Ishikawa (cell line): ENCODE measurements at regions not wholly inside any gene's neighbourhood (a gene's known extent, or its start where the extent isn't known, plus 50 kb on each side); places are given as distances from the start of the nearest gene placed in this dataset.

ENCODE experiments used
- CREB1 ChIP-seq: IDR thresholded peaks from 2 replicates; pipeline ENCODE4 v1.6.1; 2012; ENCODE audit warnings: low read depth
- EGR1 ChIP-seq: IDR thresholded peaks from 2 replicates; pipeline ENCODE4 v1.6.1; 2012
- EP300 ChIP-seq: IDR thresholded peaks from 2 replicates; pipeline ENCODE4 v1.6.1; 2012; ENCODE audit warnings: borderline replicate concordance
- FOXM1 ChIP-seq: IDR thresholded peaks from 2 replicates; pipeline ENCODE4 v1.6.1; 2012; ENCODE audit warnings: low read depth, borderline replicate concordance
- RAD21 ChIP-seq: IDR thresholded peaks from 2 replicates; pipeline ENCODE4 v1.6.1; 2012; ENCODE audit warnings: low read depth
- TEAD4 ChIP-seq: IDR thresholded peaks from 2 replicates; pipeline ENCODE4 v1.6.1; 2012
- YY1 ChIP-seq: IDR thresholded peaks from 2 replicates; pipeline ENCODE4 v1.6.1; 2012; ENCODE audit warnings: low read depth

DNA sequence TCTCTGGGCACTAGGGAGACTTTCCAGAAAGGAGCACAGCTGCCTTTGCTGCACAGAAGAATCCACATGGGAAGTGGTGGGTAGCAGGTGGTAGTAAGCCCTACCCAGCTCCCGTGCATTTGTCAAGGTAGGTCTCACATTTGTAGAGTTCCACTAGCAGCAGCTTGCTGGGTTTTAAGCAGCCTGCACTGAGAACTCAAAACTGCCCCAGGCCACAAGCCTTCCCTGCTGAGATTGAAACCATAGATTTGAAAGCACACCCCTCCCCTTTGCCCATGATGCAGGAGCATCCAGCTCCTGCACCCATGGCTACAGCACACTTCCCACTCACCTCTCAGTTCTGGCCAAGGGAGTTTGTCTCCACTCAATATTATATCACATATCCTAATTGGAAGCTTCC, 604.5 kb upstream of the STEAP1 start:
- TF ChIP-seq FOXM1 (no peak), RAD21 (no peak), YY1 (no peak), CREB1 (no peak), EP300 (no peak), TEAD4 (no peak), EGR1 (no peak)
